ENCODE measurements at regions not wholly inside any gene's neighbourhood (a gene's known extent, or its start where the extent isn't known, plus 50 kb on each side); places are given as distances from the start of the nearest gene placed in this dataset.

DNA sequence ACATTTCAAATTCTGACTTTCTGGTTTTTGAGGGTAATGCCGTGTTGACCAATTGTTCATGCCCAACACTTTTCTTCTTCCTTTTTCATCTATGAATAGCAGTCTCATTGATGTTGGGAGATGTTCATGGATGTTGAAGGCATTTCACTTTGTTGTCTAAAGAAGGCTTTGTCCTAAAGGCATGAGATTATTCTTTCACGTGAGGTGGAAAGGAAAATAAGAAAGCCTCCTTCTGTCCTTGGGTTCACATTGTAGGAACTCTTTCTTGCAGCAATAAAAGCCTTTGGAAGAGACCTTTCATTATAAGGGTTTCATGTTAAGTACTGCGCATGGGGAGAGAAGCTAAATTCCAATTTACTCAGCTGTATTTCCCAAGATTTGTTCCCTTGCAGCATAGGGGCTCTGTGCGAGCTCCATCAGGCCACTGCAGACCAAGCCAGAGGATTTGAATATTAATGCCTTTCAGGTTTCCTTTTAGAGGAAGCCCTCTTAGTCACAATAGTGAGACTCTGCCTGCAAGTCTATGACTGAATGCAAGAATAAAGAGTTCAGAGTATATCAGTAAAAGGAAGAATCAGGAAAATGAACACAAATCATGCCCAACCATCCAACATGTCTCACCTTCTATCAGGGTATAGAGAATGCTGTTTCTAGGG lies 274.6 kb downstream of the TMEM38B start:
- TF ChIP-seq CTCF (IDR thresholded peaks at IDR 0.05) = no peak
- no peak for TF ChIP-seq ZFX (IDR thresholded peaks at IDR 0.05; ENCODE audit: borderline replicate concordance)

Data from 22Rv1 (cell line).